ENCODE measurements at regions not wholly inside any gene's neighbourhood (a gene's known extent, or its start where the extent isn't known, plus 50 kb on each side); places are given as distances from the start of the nearest gene placed in this dataset.

GRCh38 chr20:52708137-52708536, 264.0 kb upstream of the TSHZ2 start:
- no peaks in the 10 kb centered on the region for H3K79me2 ChIP-seq (ENCODE audit: insufficient read depth, low read length)
- no peak for TF ChIP-seq CTCF (IDR thresholded peaks at IDR 0.05; ENCODE audit: extremely low read depth, low read depth, low read length)
- no peak overlapping the region for H2AFZ ChIP-seq (ENCODE audit: low read length)
- H3K4me2 ChIP-seq (ENCODE audit: insufficient read depth, low read length) = no peak overlapping the region
- H3K36me3 ChIP-seq (ENCODE audit: insufficient read depth, low read length) = no peaks in the 10 kb centered on the region
- H3K27ac ChIP-seq (ENCODE audit: low read depth, low read length) = no peak overlapping the region
- H3K27me3 ChIP-seq (ENCODE audit: insufficient read depth, low read length) = no peaks in the 10 kb centered on the region
- no peak for DNase-seq (ENCODE audit: insufficient read length, low spot score, missing footprints)
- peaks cover 2% of the 10 kb centered on the region for H3K9me3 ChIP-seq (ENCODE audit: low read depth, low read length)
- no peaks in the 10 kb centered on the region for H4K20me1 ChIP-seq (ENCODE audit: insufficient read depth, low read length)
- H3K4me3 ChIP-seq (ENCODE audit: insufficient read depth, low read length) = no peak overlapping the region
- H3K4me1 ChIP-seq (ENCODE audit: insufficient read depth, low read length) = no peaks in the 10 kb centered on the region

GRCh38 chr20:52704553-52704952, 267.6 kb upstream of the TSHZ2 start:
- H3K27me3 ChIP-seq (ENCODE audit: insufficient read depth, low read length) = no peaks in the 10 kb centered on the region
- no peak overlapping the region for H3K4me2 ChIP-seq (ENCODE audit: insufficient read depth, low read length)
- no peaks in the 10 kb centered on the region for H4K20me1 ChIP-seq (ENCODE audit: insufficient read depth, low read length)
- no peak for DNase-seq (ENCODE audit: insufficient read length, low spot score, missing footprints)
- H3K4me1 ChIP-seq (ENCODE audit: insufficient read depth, low read length) = no peaks in the 10 kb centered on the region
- no peak overlapping the region for H2AFZ ChIP-seq (ENCODE audit: low read length)
- no peaks in the 10 kb centered on the region for H3K36me3 ChIP-seq (ENCODE audit: insufficient read depth, low read length)
- H3K79me2 ChIP-seq (ENCODE audit: insufficient read depth, low read length) = no peaks in the 10 kb centered on the region
- peaks cover 2% of the 10 kb centered on the region for H3K9me3 ChIP-seq (ENCODE audit: low read depth, low read length)
- TF ChIP-seq CTCF (IDR thresholded peaks at IDR 0.05; ENCODE audit: extremely low read depth, low read depth, low read length) = no peak
- no peak overlapping the region for H3K27ac ChIP-seq (ENCODE audit: low read depth, low read length)
- no peak overlapping the region for H3K4me3 ChIP-seq (ENCODE audit: insufficient read depth, low read length)

GRCh38 chr20:52688345-52688744, 283.8 kb upstream of the TSHZ2 start:
- Histone ChIP-seq H3K27me3 (ENCODE audit: insufficient read depth, low read length) (no peaks in the 10 kb centered on the region), H3K4me3 (ENCODE audit: insufficient read depth, low read length) (no peak overlapping the region), H3K4me2 (ENCODE audit: insufficient read depth, low read length) (no peak overlapping the region), H2AFZ (ENCODE audit: low read length) (no peak overlapping the region), H3K4me1 (ENCODE audit: insufficient read depth, low read length) (no peaks in the 10 kb centered on the region), H3K79me2 (ENCODE audit: insufficient read depth, low read length) (no peaks in the 10 kb centered on the region), H3K9me3 (ENCODE audit: low read depth, low read length) (no peaks in the 10 kb centered on the region), H4K20me1 (ENCODE audit: insufficient read depth, low read length) (no peaks in the 10 kb centered on the region), H3K36me3 (ENCODE audit: insufficient read depth, low read length) (no peaks in the 10 kb centered on the region), H3K27ac (ENCODE audit: low read depth, low read length) (no peak overlapping the region)
- no peak for DNase-seq (ENCODE audit: insufficient read length, low spot score, missing footprints)
- TF ChIP-seq CTCF (IDR thresholded peaks at IDR 0.05; ENCODE audit: extremely low read depth, low read depth, low read length) = no peak

GRCh38 chr20:52684905-52685304, 287.3 kb upstream of the TSHZ2 start:
- Histone ChIP-seq H4K20me1 (ENCODE audit: insufficient read depth, low read length) (no peaks in the 10 kb centered on the region), H3K79me2 (ENCODE audit: insufficient read depth, low read length) (no peaks in the 10 kb centered on the region), H3K4me3 (ENCODE audit: insufficient read depth, low read length) (no peak overlapping the region), H3K4me1 (ENCODE audit: insufficient read depth, low read length) (no peaks in the 10 kb centered on the region), H3K4me2 (ENCODE audit: insufficient read depth, low read length) (no peak overlapping the region), H3K36me3 (ENCODE audit: insufficient read depth, low read length) (no peaks in the 10 kb centered on the region), H3K9me3 (ENCODE audit: low read depth, low read length) (no peaks in the 10 kb centered on the region), H2AFZ (ENCODE audit: low read length) (no peak overlapping the region), H3K27ac (ENCODE audit: low read depth, low read length) (no peak overlapping the region), H3K27me3 (ENCODE audit: insufficient read depth, low read length) (no peaks in the 10 kb centered on the region)
- no peak for DNase-seq (ENCODE audit: insufficient read length, low spot score, missing footprints)
- no peak for TF ChIP-seq CTCF (IDR thresholded peaks at IDR 0.05; ENCODE audit: extremely low read depth, low read depth, low read length)

All from osteoblast (primary cell).